ENCODE measurements at regions not wholly inside any gene's neighbourhood (a gene's known extent, or its start where the extent isn't known, plus 50 kb on each side); places are given as distances from the start of the nearest gene placed in this dataset.

DNA sequence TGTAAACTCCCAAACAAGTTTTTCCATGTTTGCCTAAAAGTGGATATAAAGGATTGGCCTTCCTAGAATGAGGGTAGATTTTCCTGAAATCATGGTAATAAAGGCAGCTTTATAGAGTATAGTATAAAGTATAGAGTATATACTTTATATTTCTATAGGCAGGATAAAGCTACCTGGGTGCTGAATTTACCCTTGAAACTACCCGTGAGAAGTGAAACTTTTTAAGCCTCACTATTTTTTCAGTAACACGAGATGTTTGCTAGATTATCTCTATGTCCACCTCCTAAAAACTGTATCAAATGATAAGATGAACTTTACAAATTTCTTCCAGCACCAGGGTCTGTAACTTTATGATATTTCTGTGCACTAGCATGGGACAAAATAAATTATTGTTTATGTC is 340.0 kb upstream of the GALNTL6 start:
- no peak overlapping the region for H3K27ac Mint-ChIP-seq (ENCODE audit: unreplicated experiment)
- TF ChIP-seq, protein P1, sequence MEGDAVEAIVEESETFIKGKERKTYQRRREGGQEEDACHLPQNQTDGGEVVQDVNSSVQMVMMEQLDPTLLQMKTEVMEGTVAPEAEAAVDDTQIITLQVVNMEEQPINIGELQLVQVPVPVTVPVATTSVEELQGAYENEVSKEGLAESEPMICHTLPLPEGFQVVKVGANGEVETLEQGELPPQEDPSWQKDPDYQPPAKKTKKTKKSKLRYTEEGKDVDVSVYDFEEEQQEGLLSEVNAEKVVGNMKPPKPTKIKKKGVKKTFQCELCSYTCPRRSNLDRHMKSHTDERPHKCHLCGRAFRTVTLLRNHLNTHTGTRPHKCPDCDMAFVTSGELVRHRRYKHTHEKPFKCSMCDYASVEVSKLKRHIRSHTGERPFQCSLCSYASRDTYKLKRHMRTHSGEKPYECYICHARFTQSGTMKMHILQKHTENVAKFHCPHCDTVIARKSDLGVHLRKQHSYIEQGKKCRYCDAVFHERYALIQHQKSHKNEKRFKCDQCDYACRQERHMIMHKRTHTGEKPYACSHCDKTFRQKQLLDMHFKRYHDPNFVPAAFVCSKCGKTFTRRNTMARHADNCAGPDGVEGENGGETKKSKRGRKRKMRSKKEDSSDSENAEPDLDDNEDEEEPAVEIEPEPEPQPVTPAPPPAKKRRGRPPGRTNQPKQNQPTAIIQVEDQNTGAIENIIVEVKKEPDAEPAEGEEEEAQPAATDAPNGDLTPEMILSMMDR (conservative IDR thresholded peaks at IDR 0.05): no peak
- H3K27me3 Mint-ChIP-seq (ENCODE audit: low read depth): no peaks in the 10 kb centered on the region
- DNase-seq (ENCODE audit: low read depth, low spot score): no peak
- H3K9me3 Mint-ChIP-seq: no peaks in the 10 kb centered on the region
- no peaks in the 10 kb centered on the region for H3K36me3 Mint-ChIP-seq (ENCODE audit: low read depth)
- H3K4me1 Mint-ChIP-seq: no peaks in the 10 kb centered on the region
- no peak overlapping the region for H3K4me3 Mint-ChIP-seq

DNA sequence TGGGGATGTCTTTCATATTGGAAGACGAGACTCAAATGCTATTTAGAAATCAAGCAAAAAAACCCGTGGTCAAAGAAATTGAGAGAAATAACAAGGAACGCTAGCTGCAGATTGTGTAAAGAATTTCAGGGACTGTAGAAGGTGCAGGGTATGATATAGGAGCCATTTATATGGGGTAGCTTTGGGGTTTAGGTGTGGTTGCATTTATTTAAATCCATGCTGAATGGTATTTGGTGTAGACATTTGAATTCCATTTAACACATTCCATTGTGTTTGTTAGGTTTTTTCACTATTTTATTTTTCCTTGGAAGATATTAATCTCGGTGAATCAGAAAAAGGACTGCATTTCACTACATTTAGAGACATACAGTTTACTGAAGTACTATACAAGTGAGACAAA is 341.0 kb upstream of the GALNTL6 start:
- Mint-ChIP-seq H3K27me3 (ENCODE audit: low read depth) (no peaks in the 10 kb centered on the region), H3K36me3 (ENCODE audit: low read depth) (no peaks in the 10 kb centered on the region), H3K4me1 (no peaks in the 10 kb centered on the region), H3K4me3 (no peak overlapping the region), H3K9me3 (no peaks in the 10 kb centered on the region), H3K27ac (ENCODE audit: unreplicated experiment) (no peak overlapping the region)
- DNase-seq (ENCODE audit: low read depth, low spot score): no peak
- TF ChIP-seq, protein P1 (conservative IDR thresholded peaks at IDR 0.05): no peak

DNA sequence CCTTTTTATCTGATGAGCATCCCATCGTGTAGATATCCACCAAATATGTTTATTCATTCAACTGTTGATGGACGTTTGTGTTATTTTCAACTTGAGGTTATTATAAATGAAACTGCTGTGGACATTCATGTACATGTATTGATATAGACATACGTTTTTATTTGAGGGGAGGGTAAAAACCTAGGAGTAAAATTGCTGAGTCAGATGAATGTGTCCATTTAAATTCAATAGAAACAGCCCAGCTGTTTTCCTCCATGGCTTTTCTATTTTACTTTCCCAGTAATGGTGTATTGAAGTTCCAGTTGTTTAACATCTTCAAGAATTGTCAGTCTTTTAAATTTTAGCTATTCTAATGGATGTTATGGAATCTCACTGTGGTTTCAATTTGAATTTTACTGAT is 348.7 kb upstream of the GALNTL6 start:
- DNase-seq (ENCODE audit: low read depth, low spot score): no peak
- Mint-ChIP-seq H3K27ac (ENCODE audit: unreplicated experiment) (no peak overlapping the region), H3K36me3 (ENCODE audit: low read depth) (no peaks in the 10 kb centered on the region), H3K9me3 (peaks cover 2% of the 10 kb centered on the region), H3K27me3 (ENCODE audit: low read depth) (no peaks in the 10 kb centered on the region), H3K4me1 (no peaks in the 10 kb centered on the region), H3K4me3 (no peak overlapping the region)
- TF ChIP-seq, protein P1 (conservative IDR thresholded peaks at IDR 0.05): no peak

DNA sequence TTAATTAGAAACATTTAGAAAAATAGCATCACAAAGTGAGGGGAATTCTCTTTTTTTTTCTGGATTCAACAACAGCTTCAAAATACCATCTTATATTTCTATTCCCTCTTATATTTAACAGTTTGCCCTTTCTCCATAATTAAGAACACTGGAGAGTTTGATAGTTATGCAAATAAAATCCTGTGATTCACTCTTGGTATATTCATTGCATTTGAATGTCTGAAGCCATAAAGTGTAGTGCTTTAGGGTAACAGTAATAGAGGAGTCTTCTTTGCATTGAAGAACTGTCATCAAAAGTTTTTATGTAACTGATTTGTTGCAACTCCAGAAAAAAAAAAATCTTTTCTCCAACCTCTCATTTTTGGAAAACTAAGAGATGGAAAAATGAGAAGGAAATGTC is 352.0 kb upstream of the GALNTL6 start:
- DNase-seq (ENCODE audit: low read depth, low spot score): no peak
- H3K4me1 Mint-ChIP-seq: no peaks in the 10 kb centered on the region
- TF ChIP-seq, protein P1 (conservative IDR thresholded peaks at IDR 0.05): no peak
- H3K27ac Mint-ChIP-seq (ENCODE audit: unreplicated experiment): no peak overlapping the region
- H3K4me3 Mint-ChIP-seq: no peak overlapping the region
- no peaks in the 10 kb centered on the region for H3K36me3 Mint-ChIP-seq (ENCODE audit: low read depth)
- H3K9me3 Mint-ChIP-seq: peaks cover 5% of the 10 kb centered on the region
- H3K27me3 Mint-ChIP-seq (ENCODE audit: low read depth): no peaks in the 10 kb centered on the region

DNA sequence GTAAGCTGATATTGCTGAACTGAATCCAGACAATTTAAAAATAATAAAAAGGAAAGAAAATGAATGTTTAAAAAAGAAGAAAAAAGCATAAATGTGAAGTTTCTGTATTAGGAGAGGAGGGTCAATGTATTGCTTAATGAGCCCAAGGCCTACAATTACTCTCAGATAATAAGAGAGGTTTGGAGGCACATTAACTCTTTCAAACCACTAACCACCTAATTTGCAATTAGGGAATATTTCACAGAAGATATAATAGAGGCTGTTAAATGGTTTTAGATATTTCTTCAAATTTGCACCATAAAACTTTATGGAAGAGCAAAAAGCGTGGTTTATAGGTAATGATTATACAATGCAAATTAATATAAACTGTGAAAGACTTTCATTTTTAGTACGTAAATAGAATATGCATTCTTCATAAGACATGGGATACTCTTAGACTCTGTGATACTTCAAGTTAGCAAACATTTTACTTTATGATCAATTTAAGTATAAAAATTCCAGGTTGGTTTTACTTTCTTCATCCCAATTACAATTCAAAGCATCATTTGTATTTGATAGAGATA is 364.2 kb upstream of the GALNTL6 start:
- Mint-ChIP-seq H3K27me3 (ENCODE audit: low read depth) (no peaks in the 10 kb centered on the region), H3K36me3 (ENCODE audit: low read depth) (no peaks in the 10 kb centered on the region), H3K4me3 (no peak overlapping the region), H3K27ac (ENCODE audit: unreplicated experiment) (no peak overlapping the region), H3K4me1 (no peaks in the 10 kb centered on the region), H3K9me3 (no peaks in the 10 kb centered on the region)
- TF ChIP-seq, protein P1 (conservative IDR thresholded peaks at IDR 0.05): no peak
- DNase-seq (ENCODE audit: low read depth, low spot score): no peak

DNA sequence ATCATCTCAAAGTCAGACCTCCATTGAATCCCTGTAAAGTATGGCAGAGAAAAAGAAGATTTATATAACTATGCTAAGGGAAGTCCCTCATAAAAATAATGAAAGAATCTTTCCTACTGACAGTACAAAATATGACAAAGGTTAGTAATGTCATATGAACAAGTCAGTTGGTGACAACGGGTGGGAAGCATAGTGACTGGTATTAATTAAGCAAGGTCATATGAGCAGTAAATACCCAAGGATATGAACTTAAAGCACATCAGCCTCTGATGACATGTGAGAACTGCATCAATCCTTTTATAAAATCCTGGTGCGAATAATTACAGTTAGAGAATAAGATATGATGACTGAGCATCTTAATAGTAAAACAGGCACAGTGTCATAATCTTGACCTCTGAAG is 364.8 kb upstream of the GALNTL6 start:
- Mint-ChIP-seq H3K9me3 (no peaks in the 10 kb centered on the region), H3K4me3 (no peak overlapping the region), H3K36me3 (ENCODE audit: low read depth) (no peaks in the 10 kb centered on the region), H3K4me1 (no peaks in the 10 kb centered on the region), H3K27ac (ENCODE audit: unreplicated experiment) (no peak overlapping the region), H3K27me3 (ENCODE audit: low read depth) (no peaks in the 10 kb centered on the region)
- TF ChIP-seq, protein P1 (conservative IDR thresholded peaks at IDR 0.05): no peak
- no peak for DNase-seq (ENCODE audit: low read depth, low spot score)
